Peyer's patch (tissue), 4 donors: ENCODE measurements at regions not wholly inside any gene's neighbourhood (a gene's known extent, or its start where the extent isn't known, plus 50 kb on each side); places are given as distances from the start of the nearest gene placed in this dataset.

Experiments used
- DNase-seq, 3 donors: peaks; one replicate each; pipeline ENCODE4 v3.0.0-alpha.2; 2017 to 2019
- H3K27ac ChIP-seq, 4 donors: fragments of 200-600 bp; sonication (generic); one replicate each; pipeline ENCODE4 v1.5.1; 2016 to 2019
- H3K27me3 ChIP-seq, 2 donors: fragments of 200-600 bp; sonication (generic); one replicate each; pipeline ENCODE4 v1.5.1; 2019
- H3K36me3 ChIP-seq, 3 donors: fragments of 200-600 bp; sonication (generic); one replicate each; pipeline ENCODE4 v1.5.1; 2016 to 2019
- H3K4me1 ChIP-seq, 4 donors: fragments of 200-600 bp; sonication (generic); one replicate each; pipeline ENCODE4 v1.5.1; 2016 to 2019
- H3K4me3 ChIP-seq, 4 donors: fragments of 200-600 bp; sonication (generic); 1 replicate in 3 of 4; 2 replicates in 1 of 4; pipeline ENCODE4 v1.5.1; 2016 to 2019; ENCODE audit warnings: mild to moderate bottlenecking in 1 of 4
- H3K9me3 ChIP-seq, 4 donors: fragments of 200-600 bp; sonication (generic); one replicate each; pipeline ENCODE4 v1.5.1; 2016 to 2019; ENCODE audit warnings: mild to moderate bottlenecking in 1 of 4
- POLR2A ChIP-seq, 2 donors: fragments of 450-650 bp; IDR thresholded peaks; one replicate each; pipeline ENCODE4 v1.5.1; 2017; ENCODE audit warnings: antibody characterized with exemption in 2 of 2, mild to moderate bottlenecking in 2 of 2, moderate library complexity in 2 of 2
- TF ChIP-seq, protein P1 (sequence below), 6 experiments: fragments of 450-650 bp in 4 of 6; fragments of 200-600 bp in 2 of 6; sonication (generic) in 1 of 6; IDR thresholded peaks; one replicate each; pipeline ENCODE4 v1.5.1; 2017 to 2019; ENCODE audit warnings: antibody characterized with exemption in 6 of 6, mild to moderate bottlenecking in 3 of 6, moderate library complexity in 1 of 6

DNA sequence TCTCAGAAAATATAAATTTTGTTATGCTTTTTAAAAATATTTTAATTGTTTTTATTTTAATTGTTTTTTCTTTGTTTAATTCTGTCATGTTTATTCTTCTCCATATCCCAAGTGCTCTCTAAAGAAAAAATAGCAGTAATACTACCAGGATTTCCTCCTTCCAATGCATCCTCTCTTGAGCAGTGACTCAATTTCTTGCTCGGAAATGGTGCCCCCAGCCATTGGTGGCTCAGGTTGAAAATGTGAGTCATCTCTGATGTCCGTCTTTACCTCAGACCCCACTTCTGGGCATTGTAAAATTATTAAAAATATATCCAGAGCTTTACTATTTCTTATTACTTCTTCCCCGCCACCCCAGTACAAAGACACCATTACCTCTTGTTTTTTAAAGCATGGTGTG, 898.5 kb downstream of the METTL15 start:
- H3K4me3 ChIP-seq: no peak overlapping the region
- no peaks in the 10 kb centered on the region for H3K27me3 ChIP-seq
- TF ChIP-seq, protein P1, sequence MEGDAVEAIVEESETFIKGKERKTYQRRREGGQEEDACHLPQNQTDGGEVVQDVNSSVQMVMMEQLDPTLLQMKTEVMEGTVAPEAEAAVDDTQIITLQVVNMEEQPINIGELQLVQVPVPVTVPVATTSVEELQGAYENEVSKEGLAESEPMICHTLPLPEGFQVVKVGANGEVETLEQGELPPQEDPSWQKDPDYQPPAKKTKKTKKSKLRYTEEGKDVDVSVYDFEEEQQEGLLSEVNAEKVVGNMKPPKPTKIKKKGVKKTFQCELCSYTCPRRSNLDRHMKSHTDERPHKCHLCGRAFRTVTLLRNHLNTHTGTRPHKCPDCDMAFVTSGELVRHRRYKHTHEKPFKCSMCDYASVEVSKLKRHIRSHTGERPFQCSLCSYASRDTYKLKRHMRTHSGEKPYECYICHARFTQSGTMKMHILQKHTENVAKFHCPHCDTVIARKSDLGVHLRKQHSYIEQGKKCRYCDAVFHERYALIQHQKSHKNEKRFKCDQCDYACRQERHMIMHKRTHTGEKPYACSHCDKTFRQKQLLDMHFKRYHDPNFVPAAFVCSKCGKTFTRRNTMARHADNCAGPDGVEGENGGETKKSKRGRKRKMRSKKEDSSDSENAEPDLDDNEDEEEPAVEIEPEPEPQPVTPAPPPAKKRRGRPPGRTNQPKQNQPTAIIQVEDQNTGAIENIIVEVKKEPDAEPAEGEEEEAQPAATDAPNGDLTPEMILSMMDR (IDR thresholded peaks at IDR 0.05): no peak
- TF ChIP-seq POLR2A (IDR thresholded peaks at IDR 0.05): no peak
- H3K9me3 ChIP-seq: no peaks in the 10 kb centered on the region
- no peak overlapping the region for H3K27ac ChIP-seq
- DNase-seq: no peak
- no peaks in the 10 kb centered on the region for H3K4me1 ChIP-seq
- H3K36me3 ChIP-seq: no peaks in the 10 kb centered on the region

GRCh38 chr11:29005401-29005980, 897.3 kb downstream of the METTL15 start:
- Histone ChIP-seq H3K27ac (no peak overlapping the region), H3K36me3 (no peaks in the 10 kb centered on the region), H3K4me1 (no peaks in the 10 kb centered on the region), H3K9me3 (no peaks in the 10 kb centered on the region), H3K27me3 (no peaks in the 10 kb centered on the region), H3K4me3 (no peak overlapping the region)
- no peak for DNase-seq
- no peak for TF ChIP-seq POLR2A (IDR thresholded peaks at IDR 0.05)
- TF ChIP-seq, protein P1 (IDR thresholded peaks at IDR 0.05): no peak

- no peaks in the 10 kb centered on the region for H3K36me3 ChIP-seq
- DNase-seq: no peak
- no peaks in the 10 kb centered on the region for H3K9me3 ChIP-seq
- no peaks in the 10 kb centered on the region for H3K4me1 ChIP-seq
- H3K4me3 ChIP-seq: no peak overlapping the region
- no peak for TF ChIP-seq POLR2A (IDR thresholded peaks at IDR 0.05)
- TF ChIP-seq, protein P1 (IDR thresholded peaks at IDR 0.05): no peak
- no peaks in the 10 kb centered on the region for H3K27me3 ChIP-seq
- no peak overlapping the region for H3K27ac ChIP-seq
These were observed 894.6 kb downstream of the METTL15 start for GRCh38 chr11:29002816-29003215.

DNA sequence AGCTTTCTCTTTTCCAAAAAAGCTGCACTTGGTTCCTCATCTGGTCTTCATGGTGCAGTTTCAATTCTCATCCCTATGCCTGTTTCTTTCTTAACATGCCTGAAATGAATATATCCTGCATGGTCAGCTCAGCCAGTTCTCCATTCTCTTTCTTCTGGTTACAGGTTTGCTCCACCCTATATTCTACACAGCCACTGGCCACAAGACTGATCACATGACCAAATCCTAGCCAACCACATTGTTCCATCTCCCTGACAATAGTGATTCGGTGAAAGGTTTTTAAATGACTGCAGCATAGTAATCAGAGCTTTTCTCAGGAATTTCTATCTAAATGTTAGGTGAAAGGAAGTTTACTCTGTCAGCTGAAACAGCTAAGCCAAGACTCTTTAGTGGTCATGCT, 891.4 kb downstream of the METTL15 start:
- Histone ChIP-seq H3K36me3 (no peaks in the 10 kb centered on the region), H3K9me3 (no peaks in the 10 kb centered on the region), H3K27me3 (no peaks in the 10 kb centered on the region), H3K4me3 (no peak overlapping the region), H3K27ac (no peak overlapping the region), H3K4me1 (no peaks in the 10 kb centered on the region)
- no peak for DNase-seq
- TF ChIP-seq POLR2A (IDR thresholded peaks at IDR 0.05): no peak
- TF ChIP-seq, protein P1 (IDR thresholded peaks at IDR 0.05): no peak

DNA sequence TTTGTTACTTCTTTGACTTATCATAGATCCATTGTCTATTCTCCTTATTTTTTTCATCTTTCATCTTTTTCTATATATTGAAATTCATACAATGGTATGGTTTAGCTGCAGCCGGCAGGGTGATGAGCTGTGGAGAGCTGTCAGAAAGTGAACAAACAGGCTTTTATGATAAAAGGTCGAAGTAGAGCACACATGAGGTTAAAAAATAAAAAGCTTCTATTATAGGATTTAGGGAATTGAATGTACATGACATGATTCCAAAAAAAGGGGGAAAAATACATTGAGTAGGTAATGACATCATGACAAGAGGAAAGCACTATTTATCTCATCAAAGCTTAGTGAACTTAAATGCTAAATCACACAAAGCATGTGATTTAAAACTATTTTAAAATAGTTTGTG, 884.8 kb downstream of the METTL15 start:
- H3K9me3 ChIP-seq: no peaks in the 10 kb centered on the region
- no peak overlapping the region for H3K4me3 ChIP-seq
- no peaks in the 10 kb centered on the region for H3K4me1 ChIP-seq
- DNase-seq: no peak
- no peaks in the 10 kb centered on the region for H3K27me3 ChIP-seq
- TF ChIP-seq, protein P1 (IDR thresholded peaks at IDR 0.05): no peak
- no peak for TF ChIP-seq POLR2A (IDR thresholded peaks at IDR 0.05)
- no peaks in the 10 kb centered on the region for H3K36me3 ChIP-seq
- H3K27ac ChIP-seq: no peak overlapping the region

DNA sequence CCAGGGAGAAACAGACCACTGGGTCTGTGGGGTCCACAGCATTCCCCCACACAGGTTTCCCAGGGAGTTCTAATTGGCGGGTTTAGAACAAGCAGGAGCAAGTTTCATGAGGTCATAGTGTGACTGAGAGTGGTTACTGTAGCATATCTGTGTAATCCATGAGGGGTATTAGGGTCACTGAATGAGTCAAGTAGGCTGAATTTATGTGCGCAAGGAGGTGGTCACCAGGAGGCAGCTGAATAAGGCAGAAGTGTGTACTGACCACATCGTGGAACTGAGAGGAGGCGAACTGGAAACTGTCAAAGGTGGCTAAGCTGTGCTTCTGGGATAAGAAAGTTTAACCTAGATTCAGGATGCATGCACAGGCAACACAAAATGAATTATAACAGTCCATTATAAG, 876.0 kb downstream of the METTL15 start:
- TF ChIP-seq, protein P1 (IDR thresholded peaks at IDR 0.05): no peak
- no peak for TF ChIP-seq POLR2A (IDR thresholded peaks at IDR 0.05)
- Histone ChIP-seq H3K27ac (no peak overlapping the region), H3K4me1 (no peaks in the 10 kb centered on the region), H3K36me3 (no peaks in the 10 kb centered on the region), H3K4me3 (no peak overlapping the region), H3K9me3 (no peaks in the 10 kb centered on the region), H3K27me3 (no peaks in the 10 kb centered on the region)
- no peak for DNase-seq
